ENCODE measurements at regions not wholly inside any gene's neighbourhood (a gene's known extent, or its start where the extent isn't known, plus 50 kb on each side); places are given as distances from the start of the nearest gene placed in this dataset.

DNA sequence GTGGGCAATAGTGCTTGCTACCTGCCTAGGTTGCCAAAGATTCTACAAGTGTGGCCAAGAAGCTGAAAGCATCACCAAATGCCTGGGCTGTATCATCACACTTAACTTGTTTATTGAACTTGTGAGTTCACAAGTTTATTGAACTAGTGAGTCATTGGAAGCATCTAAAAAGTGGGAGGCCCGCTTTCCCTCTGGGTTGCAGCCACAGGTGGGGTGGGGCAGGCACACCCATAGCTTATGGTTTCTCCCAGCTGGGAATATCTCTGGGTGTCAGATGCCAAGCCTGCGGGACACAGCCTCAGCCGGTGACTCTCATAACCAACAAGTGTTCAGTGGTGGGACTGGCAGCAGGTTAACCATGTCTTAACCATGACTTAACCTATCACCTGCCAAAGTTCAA, 145.9 kb upstream of the FAM13C start:
- TF ChIP-seq, protein P1, sequence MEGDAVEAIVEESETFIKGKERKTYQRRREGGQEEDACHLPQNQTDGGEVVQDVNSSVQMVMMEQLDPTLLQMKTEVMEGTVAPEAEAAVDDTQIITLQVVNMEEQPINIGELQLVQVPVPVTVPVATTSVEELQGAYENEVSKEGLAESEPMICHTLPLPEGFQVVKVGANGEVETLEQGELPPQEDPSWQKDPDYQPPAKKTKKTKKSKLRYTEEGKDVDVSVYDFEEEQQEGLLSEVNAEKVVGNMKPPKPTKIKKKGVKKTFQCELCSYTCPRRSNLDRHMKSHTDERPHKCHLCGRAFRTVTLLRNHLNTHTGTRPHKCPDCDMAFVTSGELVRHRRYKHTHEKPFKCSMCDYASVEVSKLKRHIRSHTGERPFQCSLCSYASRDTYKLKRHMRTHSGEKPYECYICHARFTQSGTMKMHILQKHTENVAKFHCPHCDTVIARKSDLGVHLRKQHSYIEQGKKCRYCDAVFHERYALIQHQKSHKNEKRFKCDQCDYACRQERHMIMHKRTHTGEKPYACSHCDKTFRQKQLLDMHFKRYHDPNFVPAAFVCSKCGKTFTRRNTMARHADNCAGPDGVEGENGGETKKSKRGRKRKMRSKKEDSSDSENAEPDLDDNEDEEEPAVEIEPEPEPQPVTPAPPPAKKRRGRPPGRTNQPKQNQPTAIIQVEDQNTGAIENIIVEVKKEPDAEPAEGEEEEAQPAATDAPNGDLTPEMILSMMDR (IDR thresholded peaks at IDR 0.05) = no peak
- TF ChIP-seq RAD21 (conservative IDR thresholded peaks at IDR 0.05 in 1 of 2, IDR thresholded peaks at IDR 0.05 in 1 of 2) = no peak
